ENCODE measurements at regions not wholly inside any gene's neighbourhood (a gene's known extent, or its start where the extent isn't known, plus 50 kb on each side); places are given as distances from the start of the nearest gene placed in this dataset.
A peak's percentile ranks its signal among the peaks of the same experiment; 100 is the strongest.

GRCh38 chr15:99906793-99907192, 173.6 kb upstream of the LYSMD4 start:
- no peaks in the 10 kb centered on the region for H4K20me1 ChIP-seq (ENCODE audit: insufficient read depth)
- no peak overlapping the region for H3K9ac ChIP-seq (ENCODE audit: low read length)
- no peaks in the 10 kb centered on the region for H3K9me3 ChIP-seq (ENCODE audit: low read length)
- H3K27ac ChIP-seq (ENCODE audit: low read length), result peak overlapping the region; percentile 23
- no peaks in the 10 kb centered on the region for H3K36me3 ChIP-seq (ENCODE audit: insufficient read depth, low read length)
- TF ChIP-seq MXI1 (conservative IDR thresholded peaks at IDR 0.05; ENCODE audit: poor library complexity, severe bottlenecking) (no peak), SMC3 (conservative IDR thresholded peaks at IDR 0.05; ENCODE audit: poor library complexity) (no peak), POLR2AphosphoS5 (IDR thresholded peaks at IDR 0.05) (peak; percentile 38), CTCF (IDR thresholded peaks at IDR 0.05; ENCODE audit: poor library complexity, severe bottlenecking) (no peak), RAD21 (conservative IDR thresholded peaks at IDR 0.05) (no peak), TAF1 (IDR thresholded peaks at IDR 0.05; ENCODE audit: low read depth) (no peak), REST (IDR thresholded peaks at IDR 0.05; ENCODE audit: borderline replicate concordance) (no peak), EP300 (conservative IDR thresholded peaks at IDR 0.05; ENCODE audit: poor library complexity, severe bottlenecking) (peak; percentile 78), EZH2 (IDR thresholded peaks at IDR 0.05; ENCODE audit: borderline replicate concordance, insufficient read depth, low read length, poor library complexity, severe bottlenecking) (no peak)
- no peaks in the 10 kb centered on the region for H3K9me2 ChIP-seq (ENCODE audit: insufficient read depth, low read length)
- no peaks in the 10 kb centered on the region for H3K27me3 ChIP-seq (ENCODE audit: insufficient read depth, low read depth, low read length)
- no peaks in the 10 kb centered on the region for H3F3A ChIP-seq (ENCODE audit: insufficient read depth, low read length, poor library complexity, severe bottlenecking)
- H3K4me2 ChIP-seq (ENCODE audit: low read length), result no peak overlapping the region
- H3K4me3 ChIP-seq (ENCODE audit: low read length), result no peak overlapping the region
- no peak overlapping the region for H2AFZ ChIP-seq (ENCODE audit: low read depth, low read length)
- H3K79me2 ChIP-seq (replicated peaks; ENCODE audit: insufficient read depth, low read length), result no peaks in the 10 kb centered on the region

- H3K4me2 ChIP-seq (ENCODE audit: low read length), result no peak overlapping the region
Measured at GRCh38 chr15:99906311-99906710, 173.1 kb upstream of the LYSMD4 start.

More at GRCh38 chr15:99906311-99906710, 173.1 kb upstream of the LYSMD4 start:
- H3K36me3 ChIP-seq (ENCODE audit: insufficient read depth, low read length), result no peaks in the 10 kb centered on the region
- no peak overlapping the region for H3K4me3 ChIP-seq (ENCODE audit: low read length)
- no peaks in the 10 kb centered on the region for H4K20me1 ChIP-seq (ENCODE audit: insufficient read depth)
- peak overlapping the region; percentile 23 for H3K27ac ChIP-seq (ENCODE audit: low read length)
- no peaks in the 10 kb centered on the region for H3K27me3 ChIP-seq (ENCODE audit: insufficient read depth, low read depth, low read length)
- no peaks in the 10 kb centered on the region for H3K79me2 ChIP-seq (replicated peaks; ENCODE audit: insufficient read depth, low read length)
- TF ChIP-seq RAD21 (conservative IDR thresholded peaks at IDR 0.05) (no peak), POLR2AphosphoS5 (IDR thresholded peaks at IDR 0.05) (no peak), CTCF (IDR thresholded peaks at IDR 0.05; ENCODE audit: poor library complexity, severe bottlenecking) (no peak), MXI1 (conservative IDR thresholded peaks at IDR 0.05; ENCODE audit: poor library complexity, severe bottlenecking) (no peak), EZH2 (IDR thresholded peaks at IDR 0.05; ENCODE audit: borderline replicate concordance, insufficient read depth, low read length, poor library complexity, severe bottlenecking) (no peak), REST (IDR thresholded peaks at IDR 0.05; ENCODE audit: borderline replicate concordance) (no peak)
- H2AFZ ChIP-seq (ENCODE audit: low read depth, low read length), result no peak overlapping the region
- H3K9me2 ChIP-seq (ENCODE audit: insufficient read depth, low read length), result no peaks in the 10 kb centered on the region
- H3F3A ChIP-seq (ENCODE audit: insufficient read depth, low read length, poor library complexity, severe bottlenecking), result no peaks in the 10 kb centered on the region
- H3K9me3 ChIP-seq (ENCODE audit: low read length), result no peaks in the 10 kb centered on the region
- no peak overlapping the region for H3K9ac ChIP-seq (ENCODE audit: low read length)
